GM19193 (cell line): ENCODE measurements at regions not wholly inside any gene's neighbourhood (a gene's known extent, or its start where the extent isn't known, plus 50 kb on each side); places are given as distances from the start of the nearest gene placed in this dataset.

Source experiments
- POLR2A ChIP-seq: IDR thresholded peaks from 4 replicates; pipeline ENCODE4 v1.6.1; 2011; ENCODE audit not compliant: insufficient read depth, insufficient read length; ENCODE audit errors: extremely low read depth

- TF ChIP-seq POLR2A = no peak
Measured at GRCh38 chr12:4049298-4050080, 176.3 kb upstream of the PARP11 start.

GRCh38 chr12:4047421-4047820, 174.2 kb upstream of the PARP11 start:
- no peak for TF ChIP-seq POLR2A

GRCh38 chr12:4046495-4046840, 173.3 kb upstream of the PARP11 start:
- TF ChIP-seq POLR2A = no peak

GRCh38 chr12:4045786-4046494, 172.7 kb upstream of the PARP11 start:
- TF ChIP-seq POLR2A = no peak

- no peak for TF ChIP-seq POLR2A
Measured at GRCh38 chr12:4044736-4045730, 171.8 kb upstream of the PARP11 start.

- TF ChIP-seq POLR2A = no peak
Measured at GRCh38 chr12:4044101-4044500, 170.9 kb upstream of the PARP11 start.

GRCh38 chr12:4041187-4041885, 168.1 kb upstream of the PARP11 start:
- no peak for TF ChIP-seq POLR2A

GRCh38 chr12:4039931-4040330, 166.7 kb upstream of the PARP11 start:
- no peak for TF ChIP-seq POLR2A

GRCh38 chr12:4037747-4038312, 164.6 kb upstream of the PARP11 start:
- TF ChIP-seq POLR2A = no peak

GRCh38 chr12:4036671-4037271, 163.6 kb upstream of the PARP11 start:
- TF ChIP-seq POLR2A = no peak

- no peak for TF ChIP-seq POLR2A
Measured at GRCh38 chr12:4034921-4035320, 161.7 kb upstream of the PARP11 start.

- TF ChIP-seq POLR2A = no peak
Measured at GRCh38 chr12:4032924-4033615, 159.9 kb upstream of the PARP11 start.

- TF ChIP-seq POLR2A = no peak
Measured at GRCh38 chr12:4031703-4032291, 158.6 kb upstream of the PARP11 start.
